IMR-90 (cell line): ENCODE measurements at regions not wholly inside any gene's neighbourhood (a gene's known extent, or its start where the extent isn't known, plus 50 kb on each side); places are given as distances from the start of the nearest gene placed in this dataset.

ENCODE experiments used
- ATAC-seq: fragments of 200-7000 bp; cut with Tn5 transposase; 2 replicates; pipeline ENCODE4 v1.9.1; 2020; ENCODE audit warnings: low read depth, mild to moderate bottlenecking, moderate library complexity
- BruUV-seq: library from RNA; stranded (reverse); fragments of 400-500 nt; replicated peaks from 2 replicates; lab custom pipeline; 2021; lab: Mats Ljungman, UMichigan
- CTCF ChIA-PET: fragments of 300-600 bp; formaldehyde crosslinking; extraction: SDS; loops from one replicate; lab custom pipeline; 2021; ENCODE audit warnings: antibody characterized with exemption; lab: Yijun Ruan, JAX
- POLR2A ChIA-PET: fragments of 300-600 bp; sonication (Branson Sonifier 250); formaldehyde crosslinking; loops from one replicate; lab custom pipeline; 2022; ENCODE audit warnings: antibody characterized with exemption; ENCODE audit not compliant: unreplicated experiment; lab: Charles Lee
- DNase-seq: peaks from one replicate; pipeline ENCODE4 v3.0.0; 2013
- H2AFZ ChIP-seq: replicated peaks from 2 replicates; pipeline ENCODE3; 2013; ENCODE audit warnings: low read length, mild to moderate bottlenecking; ENCODE audit not compliant: poor library complexity
- H2AK5ac ChIP-seq: 2 replicates; pipeline ENCODE4 v1.6.1; 2013; ENCODE audit warnings: low read depth, low read length, inconsistent platforms
- H2AK9ac ChIP-seq: replicated peaks from 2 replicates; pipeline ENCODE3; 2013; ENCODE audit warnings: mild to moderate bottlenecking, low read depth, low read length, moderate library complexity; ENCODE audit not compliant: poor library complexity
- H2BK120ac ChIP-seq: 2 replicates; pipeline ENCODE4 v1.6.1; 2013; ENCODE audit warnings: low read depth, low read length, inconsistent platforms
- H2BK15ac ChIP-seq: 3 replicates; pipeline ENCODE4 v1.6.1; 2013; ENCODE audit warnings: low read depth, low read length, inconsistent platforms
- H2BK20ac ChIP-seq: 2 replicates; pipeline ENCODE4 v1.6.1; 2013; ENCODE audit warnings: low read depth, mild to moderate bottlenecking, inconsistent platforms, low read length, moderate library complexity
- H2BK5ac ChIP-seq: 2 replicates; pipeline ENCODE4 v1.6.1; 2013; ENCODE audit warnings: mild to moderate bottlenecking, low read depth, low read length, inconsistent platforms; ENCODE audit not compliant: poor library complexity, severe bottlenecking
- H3K14ac ChIP-seq: replicated peaks from 2 replicates; pipeline ENCODE4 v1.6.1; 2013; ENCODE audit warnings: low read depth, low read length, inconsistent platforms
- H3K18ac ChIP-seq: 2 replicates; pipeline ENCODE4 v1.6.1; 2013; ENCODE audit warnings: low read depth, low read length, control low read depth
- H3K23ac ChIP-seq: 2 replicates; pipeline ENCODE4 v1.6.1; 2013; ENCODE audit warnings: low read depth, low read length, inconsistent platforms
- H3K27ac ChIP-seq: 2 replicates; pipeline ENCODE4 v1.5.1; 2013; ENCODE audit warnings: mild to moderate bottlenecking, control low read depth, low read length; ENCODE audit not compliant: insufficient read depth
- H3K27me3 ChIP-seq: 2 replicates; pipeline ENCODE4 v1.6.1; 2013; ENCODE audit warnings: low read length; ENCODE audit not compliant: control insufficient read depth, insufficient read depth
- H3K36me3 ChIP-seq: 2 replicates; pipeline ENCODE4 v1.6.1; 2013; ENCODE audit warnings: low read length, mixed read lengths; ENCODE audit not compliant: control insufficient read depth, insufficient read depth
- H3K4ac ChIP-seq: 2 replicates; pipeline ENCODE4 v1.6.1; 2013; ENCODE audit warnings: low read depth, low read length, inconsistent platforms
- H3K4me1 ChIP-seq: 2 replicates; pipeline ENCODE4 v1.6.1; 2013; ENCODE audit warnings: low read length, mixed read lengths; ENCODE audit not compliant: control insufficient read depth, insufficient read depth
- H3K4me2 ChIP-seq: 2 replicates; pipeline ENCODE4 v1.6.1; 2013; ENCODE audit warnings: low read depth, mild to moderate bottlenecking, control low read depth, low read length, moderate library complexity
- H3K4me3 ChIP-seq: 2 replicates; pipeline ENCODE4 v1.5.1; 2013; ENCODE audit warnings: low read depth, mild to moderate bottlenecking, control low read depth, low read length, moderate library complexity; ENCODE audit not compliant: insufficient read depth
- H3K56ac ChIP-seq: 2 replicates; pipeline ENCODE4 v1.6.1; 2013; ENCODE audit warnings: low read length, inconsistent platforms; ENCODE audit not compliant: insufficient read depth; ENCODE audit errors: extremely low read depth
- H3K79me1 ChIP-seq, 2 experiments: 2 replicates each; pipeline ENCODE4 v1.6.1; 2013; ENCODE audit warnings: low read length in 2 of 2, inconsistent platforms in 1 of 2, low read depth in 1 of 2
- H3K9ac ChIP-seq: 2 replicates; pipeline ENCODE4 v1.6.1; 2013; ENCODE audit warnings: low read depth, low read length, control low read depth
- H3K9me1 ChIP-seq: 2 replicates; pipeline ENCODE4 v1.6.1; 2013; ENCODE audit warnings: low read length, inconsistent platforms; ENCODE audit not compliant: insufficient read depth
- H3K9me3 ChIP-seq: 2 replicates; pipeline ENCODE4 v1.6.1; 2013; ENCODE audit warnings: low read length; ENCODE audit not compliant: control insufficient read depth, insufficient read depth
- H4K20me1 ChIP-seq: 2 replicates; pipeline ENCODE4 v1.6.1; 2013; ENCODE audit warnings: low read length, inconsistent platforms; ENCODE audit not compliant: insufficient read depth
- H4K5ac ChIP-seq: 2 replicates; pipeline ENCODE4 v1.6.1; 2013; ENCODE audit warnings: mild to moderate bottlenecking, low read depth, low read length, control low read depth
- H4K8ac ChIP-seq, 2 experiments: 2 replicates each; pipeline ENCODE4 v1.6.1; 2013; ENCODE audit warnings: low read depth in 2 of 2, low read length in 2 of 2, control low read depth in 1 of 2, inconsistent platforms in 1 of 2
- H4K91ac ChIP-seq: 2 replicates; pipeline ENCODE4 v1.6.1; 2013; ENCODE audit warnings: low read depth, low read length, inconsistent platforms; ENCODE audit not compliant: insufficient read depth
- MAFK ChIP-seq: IDR thresholded peaks from 2 replicates; pipeline ENCODE4 v1.6.1; 2012; ENCODE audit warnings: low read depth, low read length, improper control_type of control experiment
- POLR2A ChIP-seq: IDR thresholded peaks from 2 replicates; pipeline ENCODE4 v1.6.1; 2012; ENCODE audit warnings: mild to moderate bottlenecking, low read depth, low read length
- SMC3 ChIP-seq: fragments of 150-350 bp; IDR thresholded peaks from 2 replicates; pipeline ENCODE4 v1.6.1; 2016; ENCODE audit warnings: low read depth, mild to moderate bottlenecking, antibody characterized with exemption, low read length, moderate library complexity
- WGBS, 2 experiments: methylation state at CpG; one replicate each; pipeline versions ENCODE4 v1.1.5 to v1.1.7; 2013; ENCODE audit warnings: missing lambda C conversion rate in 2 of 2; ENCODE audit not compliant: insufficient read length in 1 of 2; ENCODE audit errors: extremely low coverage in 2 of 2; 5-methylcytosine and 5-hydroxymethylcytosine counted together
- dilution Hi-C: fragments of 300-500 bp; cut with HindIII; formaldehyde crosslinking; loops from one replicate; pipeline ENCODE4 v1.14.3; 2018; ENCODE audit warnings: low sequenced_read_pairs; ENCODE audit not compliant: unreplicated experiment
- in situ Hi-C: fragments of 300-500 bp; cut with MboI; formaldehyde crosslinking; loops from 3 replicates; pipeline ENCODE4 v1.14.3; 2019; ENCODE audit warnings: low sequenced_read_pairs, inconsistent platforms, mixed read lengths
- intact Hi-C: fragments of 100-400 bp; cut with micrococcal nuclease; formaldehyde crosslinking; loops from 2 replicates; pipeline ENCODE4 v1.10.0; 2022

GRCh38 chr18:73614812-73615211 lies 532.8 kb downstream of the FBXO15 start:
- Histone ChIP-seq H3K36me3 (no peaks in the 10 kb centered on the region), H2BK5ac (peak overlapping the region; percentile 44), H3K4me2 (peak overlapping the region; percentile 4; the same call in 1 of the 2 replicates), H3K27ac (no peak overlapping the region), H2AK9ac (no peak overlapping the region), H3K56ac (no peak overlapping the region), H3K79me1 (peaks cover 3 to 17% of the 10 kb centered on the region in 2 experiments; a peak in 3 of 4 replicates), H4K5ac (no peak overlapping the region), H3K27me3 (no peaks in the 10 kb centered on the region), H2BK120ac (peak overlapping the region; percentile 44; the same call in 1 of the 2 replicates), H3K9me1 (peaks cover 4% of the 10 kb centered on the region; the same call in 1 of the 2 replicates), H3K14ac (peak overlapping the region; percentile 20; the same call in 1 of the 2 replicates), H3K4me3 (no peak overlapping the region), H3K9ac (no peak overlapping the region), H4K20me1 (no peaks in the 10 kb centered on the region), H2BK15ac (0 out of 3 replicates have a peak overlapping the region, but pooled peaks have one; percentile 5), H3K23ac (no peak overlapping the region), H4K8ac (peak overlapping the region in 1 of 2 experiments; percentile 7; a peak in 2 of 4 replicates), H2AK5ac (no peak overlapping the region), H2AFZ (no peak overlapping the region), H2BK20ac (no peak overlapping the region; the same call in 1 of the 2 replicates), H3K4ac (no peak overlapping the region), H3K18ac (peak overlapping the region; percentile 17; the same call in 1 of the 2 replicates), H3K4me1 (peaks cover 11% of the 10 kb centered on the region; the same call in 1 of the 2 replicates), H3K9me3 (no peaks in the 10 kb centered on the region), H4K91ac (peak overlapping the region; percentile 1; the same call in 1 of the 2 replicates)
- in situ Hi-C loops (no loop called here), intact Hi-C loops (loop anchor here (10.0 kb wide), 1 partner anchor 230 kb away; no protein-coding TSS in a partner anchor), dilution Hi-C loops (no loop called here)
- peak; percentile 88 for ATAC-seq
- TF ChIP-seq MAFK = peak; percentile 89
- no peak for TF ChIP-seq POLR2A
- no peak for TF ChIP-seq SMC3
- BruUV-seq = no TSS peak
- ChIA-PET POLR2A (no interaction called here), CTCF (no interaction called here)
- no CpG with 5 or more reads among the region's 1 CpG for WGBS, 2 experiments
- peak; percentile 88 for DNase-seq
